Hematopoietic multipotent progenitor cell treated with erythropoietin and hydrocortisone succinate and interleukin-3 and kit ligand, for 6 days (in vitro differentiated cells): ENCODE measurements at regions not wholly inside any gene's neighbourhood (a gene's known extent, or its start where the extent isn't known, plus 50 kb on each side); places are given as distances from the start of the nearest gene placed in this dataset.

Experiments
- DNase-seq: peaks from one replicate; pipeline ENCODE4 v3.0.0-alpha.2; 2015

DNA sequence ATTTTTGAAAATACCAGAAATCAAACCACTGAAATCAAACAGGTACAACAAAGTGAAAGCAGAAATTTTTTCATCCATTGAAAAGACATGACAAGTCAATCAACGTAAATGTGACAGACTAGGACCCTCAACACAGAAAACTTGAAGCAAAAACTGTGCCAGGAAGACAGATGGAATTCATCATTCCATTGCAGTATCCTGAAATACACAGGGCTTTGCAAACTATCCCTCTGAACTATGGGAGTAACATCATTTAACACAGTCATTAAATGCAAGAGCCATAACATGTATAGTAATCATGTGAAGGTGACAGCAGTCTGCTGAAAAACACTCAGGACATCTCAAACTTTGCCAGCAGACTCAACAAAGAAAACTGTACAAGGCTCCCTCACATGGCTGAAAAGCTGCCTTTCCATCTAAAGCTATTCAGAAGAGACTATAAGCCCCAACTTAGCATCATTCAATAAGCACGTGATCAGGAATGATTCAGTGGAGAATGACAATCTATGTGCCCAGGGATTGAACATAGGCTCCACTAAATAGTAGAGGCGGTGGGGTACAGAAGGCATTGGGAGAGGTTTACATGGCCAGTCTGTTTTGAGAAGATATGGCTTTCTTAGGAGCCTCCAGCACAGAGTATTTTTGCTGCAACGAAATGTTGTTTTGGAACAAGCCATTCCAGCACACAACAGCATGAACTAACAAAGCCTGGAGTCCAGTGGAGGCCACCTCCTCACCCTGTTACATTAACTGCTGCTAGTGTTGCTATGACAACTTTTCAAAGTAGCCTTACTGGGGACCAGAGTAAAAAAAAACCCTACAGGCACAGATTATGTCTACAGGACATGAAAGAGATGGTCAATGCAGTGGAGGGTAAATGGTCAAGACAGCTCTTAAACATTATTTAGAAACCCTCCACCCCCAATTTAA lies 274.5 kb upstream of the NOCT start:
- DNase-seq: no peak

GRCh38 chr4:138736362-138736761 lies 279.2 kb upstream of the NOCT start:
- no peak for DNase-seq

- no peak for DNase-seq
Measured at GRCh38 chr4:138734746-138735145, 280.8 kb upstream of the NOCT start.

- DNase-seq: no peak
Measured at GRCh38 chr4:138728566-138728965, 287.0 kb upstream of the NOCT start.

DNA sequence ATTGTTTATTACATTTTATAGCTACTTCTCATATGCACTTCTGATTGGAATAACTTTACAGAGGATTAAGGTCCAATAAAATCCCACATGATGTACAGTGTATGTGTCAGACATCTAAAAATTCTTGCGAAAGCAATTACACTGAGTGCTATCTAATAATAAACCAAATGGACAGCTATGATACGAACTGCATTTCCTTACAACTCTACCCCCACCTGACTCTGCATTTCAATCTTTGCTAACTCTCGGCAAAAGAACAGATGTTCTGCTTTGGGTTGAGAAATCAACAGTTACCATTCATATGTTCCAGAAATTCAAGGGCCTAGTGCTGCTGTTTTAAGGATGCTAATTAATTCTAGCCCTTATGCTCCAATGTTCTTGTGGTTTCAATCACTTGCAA lies 287.9 kb upstream of the NOCT start:
- DNase-seq: no peak

DNA sequence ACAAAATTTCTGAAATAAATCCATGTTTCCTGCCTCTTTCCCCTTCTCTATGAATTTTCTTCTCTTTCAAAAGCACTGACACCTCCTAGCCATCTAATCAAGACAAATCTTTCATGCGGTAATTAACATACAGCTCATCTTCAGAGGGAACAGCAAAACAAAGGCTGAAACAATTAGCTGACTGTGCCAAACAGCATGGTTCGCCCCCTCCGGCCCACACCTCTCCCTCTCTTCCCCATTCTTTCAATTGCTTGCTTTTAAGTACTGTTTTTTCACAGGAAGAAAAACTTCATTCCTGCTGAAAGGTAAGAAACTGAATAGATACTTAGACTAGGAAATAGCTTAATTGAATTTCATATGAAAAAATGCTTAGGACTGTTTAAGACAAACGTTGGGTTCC lies 291.1 kb upstream of the NOCT start:
- no peak for DNase-seq

DNA sequence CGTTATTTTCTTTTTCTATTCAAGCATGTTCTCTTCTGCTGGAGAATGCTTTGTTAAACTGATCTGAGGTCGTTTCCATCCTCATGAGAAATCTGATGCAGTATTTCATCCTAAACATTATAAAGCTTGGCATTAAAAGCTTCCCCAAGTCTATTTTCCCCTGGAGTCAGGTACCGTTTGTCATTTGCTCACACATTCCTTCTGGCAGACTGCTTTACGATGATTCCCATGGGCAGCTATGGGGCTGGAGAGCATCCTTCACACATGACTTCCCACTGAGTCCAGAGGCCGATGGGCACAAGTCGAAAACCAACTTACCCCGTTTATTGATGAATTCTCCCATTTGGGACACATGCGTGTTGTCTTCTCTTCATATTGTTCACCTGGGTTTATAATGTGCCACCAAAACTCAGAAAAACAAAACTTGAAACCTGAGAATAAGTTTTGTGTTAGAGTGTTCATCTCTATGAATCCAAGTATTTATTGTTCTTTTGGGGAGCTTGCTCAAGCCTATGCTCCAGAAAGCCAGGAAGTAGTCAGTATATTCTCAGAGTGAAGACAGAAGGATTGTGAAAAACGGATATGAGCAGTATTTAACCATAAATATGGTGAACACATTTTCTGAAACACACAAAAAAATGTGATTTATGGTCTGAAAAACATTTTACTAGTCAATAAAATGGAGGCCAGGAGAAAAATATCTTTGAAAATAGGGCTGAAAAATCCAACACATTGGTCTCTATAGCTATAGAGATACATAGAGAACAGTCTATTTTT lies 298.8 kb upstream of the NOCT start:
- no peak for DNase-seq

- no peak for DNase-seq
Measured at GRCh38 chr4:138710297-138710696, 305.3 kb upstream of the NOCT start.

- no peak for DNase-seq
Measured at GRCh38 chr4:138709859-138710258, 305.7 kb upstream of the NOCT start.

DNA sequence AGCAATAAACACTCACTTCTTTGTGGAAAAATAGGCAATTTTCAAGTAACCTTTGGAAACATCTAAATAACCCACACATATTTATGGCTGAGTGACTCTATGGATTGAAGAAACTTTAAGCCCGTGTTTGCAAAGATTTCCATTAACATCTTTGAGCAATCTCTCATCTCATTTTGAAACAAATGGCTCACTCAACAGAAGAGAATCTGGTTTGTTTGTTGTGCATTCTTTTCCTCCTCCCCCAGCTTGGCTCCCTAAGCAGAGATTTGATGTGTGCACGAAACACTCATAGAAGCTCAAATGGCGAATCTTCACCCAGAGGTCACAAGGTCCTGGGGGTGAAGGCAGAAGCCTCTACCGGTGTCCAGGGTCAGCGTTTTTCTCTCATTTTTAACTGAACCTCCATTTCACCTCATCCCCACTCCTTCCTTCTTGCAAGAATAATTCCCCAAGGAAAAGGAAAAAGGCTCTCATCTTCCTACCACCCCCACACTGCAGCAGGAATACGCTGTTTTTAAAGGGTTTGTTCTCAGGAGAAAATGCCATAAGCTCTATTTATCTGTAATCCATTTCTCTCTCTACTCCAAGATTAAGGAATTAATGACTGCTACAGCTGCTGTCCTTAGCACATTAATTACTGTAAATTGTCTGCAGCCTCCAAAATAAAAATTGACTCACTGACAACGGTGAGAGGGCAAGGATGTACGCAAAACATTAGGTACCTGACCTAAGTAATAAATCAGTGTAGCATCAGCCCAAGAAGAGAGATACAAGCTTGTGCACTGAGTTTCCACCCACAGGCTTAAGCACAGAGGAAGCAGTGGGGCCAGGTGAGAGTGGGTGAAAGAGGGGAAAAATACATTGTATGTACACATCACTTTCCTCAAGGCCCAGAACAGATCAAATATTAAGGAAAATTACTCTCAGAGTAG lies 307.6 kb upstream of the NOCT start:
- no peak for DNase-seq

DNA sequence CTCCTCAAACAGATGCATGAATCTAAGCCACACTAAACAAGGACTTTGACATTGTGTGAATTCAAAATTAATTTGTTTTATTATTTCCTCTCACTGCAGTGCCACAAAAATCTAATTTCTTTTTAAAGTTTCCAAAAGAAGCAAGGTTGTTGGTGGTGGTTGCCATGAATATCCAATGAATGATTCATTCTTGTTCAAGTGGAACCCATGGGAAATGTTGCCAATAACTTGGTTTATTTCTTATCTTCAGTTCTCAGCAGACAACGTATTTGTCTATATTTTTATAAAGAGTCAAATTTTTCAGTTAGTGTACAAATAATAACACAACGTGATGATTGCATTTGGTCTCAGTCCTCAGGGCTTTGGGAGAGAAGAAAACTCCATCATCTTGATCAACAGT lies 309.4 kb upstream of the NOCT start:
- DNase-seq: no peak

- DNase-seq: no peak
Measured at GRCh38 chr4:138702190-138702824, 313.3 kb upstream of the NOCT start.

DNA sequence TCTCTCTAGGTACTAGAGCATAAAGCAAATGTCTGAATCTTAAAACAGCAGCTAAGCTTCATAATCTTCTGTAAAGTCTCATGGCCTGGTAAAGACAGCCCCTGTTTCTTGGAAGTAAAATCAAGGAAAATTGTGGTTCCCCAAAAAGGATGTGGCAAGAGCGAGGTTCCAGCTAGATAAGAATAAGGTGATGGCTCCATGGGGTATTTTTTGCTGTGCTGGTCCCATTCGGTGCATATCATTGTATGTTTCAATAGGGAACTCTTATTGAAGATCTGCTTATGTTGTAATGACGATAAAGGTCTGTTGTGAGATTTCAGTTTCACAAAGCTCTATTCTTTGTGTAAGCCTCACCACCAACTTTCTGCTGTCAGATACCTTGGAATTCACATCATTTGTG lies 316.9 kb upstream of the NOCT start:
- DNase-seq: no peak

DNA sequence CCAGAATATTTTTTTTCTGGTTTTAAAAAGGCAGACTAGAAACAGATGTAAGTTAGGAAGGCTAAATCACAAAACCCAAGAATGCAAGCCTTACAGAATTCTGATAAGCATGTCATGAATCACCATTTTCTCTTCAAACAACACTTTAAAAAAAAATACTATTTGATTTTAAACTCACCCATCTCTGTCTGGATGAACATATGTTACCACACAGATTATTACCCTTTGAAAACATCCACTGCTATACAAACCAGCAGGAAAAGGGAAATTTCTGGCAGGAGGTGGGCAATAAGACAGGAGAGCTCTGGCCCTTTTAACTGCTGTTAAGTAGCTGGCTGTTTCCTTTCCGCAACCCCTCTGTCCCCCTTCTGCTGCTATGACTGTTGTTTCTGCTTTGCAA lies 317.7 kb upstream of the NOCT start:
- no peak for DNase-seq

GRCh38 chr4:138696771-138697170 lies 318.8 kb upstream of the NOCT start:
- DNase-seq: no peak

- DNase-seq: peak; percentile 24
Measured at GRCh38 chr4:138696058-138696457, 319.5 kb upstream of the NOCT start.

DNA sequence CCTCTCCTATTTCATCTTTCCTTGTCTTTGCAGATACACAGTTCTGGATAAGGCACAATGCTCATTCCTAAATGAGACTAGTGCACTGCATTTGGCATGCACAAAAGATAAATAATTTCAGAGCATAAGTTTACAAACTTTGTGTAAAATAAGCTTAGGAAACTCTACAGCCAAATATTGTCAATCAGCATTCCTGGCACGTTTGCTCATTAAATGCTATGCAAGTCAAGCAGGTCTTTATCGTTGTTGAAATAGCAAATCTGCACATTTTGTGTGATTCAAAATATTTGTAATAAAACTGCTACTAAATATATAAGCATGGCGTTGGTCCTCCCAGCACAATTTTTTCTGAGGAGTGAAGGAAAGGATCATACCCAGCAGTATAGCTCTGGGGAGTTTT lies 322.1 kb upstream of the NOCT start:
- no peak for DNase-seq

- no peak for DNase-seq
Measured at GRCh38 chr4:138692411-138692810, 323.2 kb upstream of the NOCT start.

DNA sequence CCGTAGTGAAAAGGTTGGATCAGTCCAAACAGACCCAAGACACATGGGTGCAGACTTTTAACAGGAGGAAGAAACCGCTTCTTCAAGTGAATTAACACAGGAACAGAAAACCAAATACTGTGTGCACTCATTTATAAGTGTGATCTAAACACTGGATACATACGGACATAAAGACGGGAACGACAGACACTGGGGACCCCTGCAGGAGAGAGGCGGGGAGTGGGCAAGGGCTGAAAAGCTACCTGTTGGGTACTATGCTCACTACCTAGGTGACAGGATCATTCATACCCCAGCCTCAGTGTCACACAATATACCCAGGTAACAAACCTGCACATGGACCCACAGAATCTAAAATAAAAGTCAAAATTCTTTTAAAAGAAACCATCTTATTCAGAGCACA lies 326.0 kb upstream of the NOCT start:
- no peak for DNase-seq

DNA sequence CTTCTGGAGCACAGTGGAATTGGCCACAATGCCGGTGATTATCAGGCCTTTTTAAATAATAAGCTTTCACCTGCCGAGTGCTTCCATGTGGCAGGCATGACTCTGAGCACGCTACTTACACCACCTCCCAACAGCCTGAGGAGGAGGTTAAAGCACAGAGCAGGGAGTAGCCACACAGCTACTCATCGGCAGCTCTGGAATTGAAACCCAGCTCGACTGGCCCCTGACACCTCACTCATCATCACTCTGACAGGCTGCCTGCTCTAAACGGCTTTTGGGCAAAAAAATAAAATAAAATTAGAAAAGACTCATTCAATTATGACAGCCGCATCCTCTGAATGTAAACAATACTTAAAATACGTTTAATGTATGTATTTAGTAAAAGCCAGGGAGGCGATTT lies 326.4 kb upstream of the NOCT start:
- DNase-seq: no peak

- no peak for DNase-seq
Measured at GRCh38 chr4:138688408-138689085, 327.0 kb upstream of the NOCT start.
